Stomach (tissue), 4 donors: ENCODE measurements at regions not wholly inside any gene's neighbourhood (a gene's known extent, or its start where the extent isn't known, plus 50 kb on each side); places are given as distances from the start of the nearest gene placed in this dataset.

Source experiments
- CTCF ChIP-seq, 7 experiments: fragments of 450-650 bp in 4 of 7; fragments of 200-600 bp in 3 of 7; sonication (generic) in 3 of 7; IDR thresholded peaks; one replicate each; pipeline ENCODE4 v1.5.1; 2016 to 2019; ENCODE audit warnings: antibody characterized with exemption in 7 of 7, control low read depth in 2 of 7, mild to moderate bottlenecking in 1 of 7
- EP300 ChIP-seq: sonication (generic); formaldehyde crosslinking; IDR thresholded peaks from one replicate; pipeline ENCODE4 v1.6.1; 2017; ENCODE audit warnings: antibody characterized with exemption
- POLR2AphosphoS5 ChIP-seq, 3 donors: sonication (generic); formaldehyde crosslinking; IDR thresholded peaks; one replicate each; pipeline ENCODE4 v1.6.1; 2016; ENCODE audit warnings: antibody characterized with exemption in 3 of 3

GRCh38 chr11:110896358-110896757, 184.1 kb upstream of the ARHGAP20 start:
- no peak for TF ChIP-seq CTCF (IDR thresholded peaks at IDR 0.05)
- no peak for TF ChIP-seq EP300
- TF ChIP-seq POLR2AphosphoS5 (IDR thresholded peaks at IDR 0.05): no peak
